Keratinocyte (primary cell): ENCODE measurements at regions not wholly inside any gene's neighbourhood (a gene's known extent, or its start where the extent isn't known, plus 50 kb on each side); places are given as distances from the start of the nearest gene placed in this dataset.

ENCODE experiments used
- DNase-seq: peaks from one replicate; pipeline ENCODE4 v3.0.0-alpha.2; 2011; ENCODE audit warnings: low read depth, missing footprints, low spot score
- FAIRE-seq: peaks from 2 replicates; lab custom pipeline; 2011; peaks lifted over from hg19 to GRCh38; lab: Jason Lieb, UNC
- H2AFZ ChIP-seq: 2 replicates; pipeline ENCODE4 v1.6.0; 2012; ENCODE audit warnings: low read length, control low read depth, inconsistent platforms; ENCODE audit not compliant: control insufficient read depth
- H3K27ac ChIP-seq: 2 replicates; pipeline ENCODE4 v1.5.1; 2011; ENCODE audit warnings: low read length; ENCODE audit not compliant: control insufficient read depth, insufficient read depth
- H3K27me3 ChIP-seq: 3 replicates; pipeline ENCODE4 v1.6.0; 2011; ENCODE audit warnings: low read length; ENCODE audit not compliant: control insufficient read depth, insufficient read depth; ENCODE audit errors: extremely low read depth
- H3K36me3 ChIP-seq, 2 experiments: 2 replicates in 1 of 2; 3 replicates in 1 of 2; pipeline ENCODE4 v1.5.1; 2011; ENCODE audit warnings: low read length in 2 of 2, mild to moderate bottlenecking in 1 of 2; ENCODE audit not compliant: control insufficient read depth in 2 of 2, insufficient read depth in 2 of 2; ENCODE audit errors: extremely low read depth in 1 of 2
- H3K4me1 ChIP-seq: 3 replicates; pipeline ENCODE4 v1.5.1; 2011; ENCODE audit warnings: low read length; ENCODE audit not compliant: control insufficient read depth, insufficient read depth; ENCODE audit errors: extremely low read depth
- H3K4me2 ChIP-seq: 3 replicates; pipeline ENCODE4 v1.6.0; 2011; ENCODE audit warnings: low read depth, low read length; ENCODE audit not compliant: control insufficient read depth, insufficient read depth; ENCODE audit errors: extremely low read depth
- H3K4me3 ChIP-seq, 3 experiments: fragments of 200-600 bp in 1 of 3; sonication (generic) in 1 of 3; 2 replicates in 2 of 3; 3 replicates in 1 of 3; pipeline ENCODE4 v1.5.1; 2011 to 2016; ENCODE audit warnings: low read length in 3 of 3, mild to moderate bottlenecking in 3 of 3, control low read depth in 2 of 3, inconsistent platforms in 1 of 3, low read depth in 1 of 3, mixed read lengths in 1 of 3, mixed run types in 1 of 3, moderate library complexity in 1 of 3; ENCODE audit not compliant: control insufficient read depth in 2 of 3, insufficient read depth in 2 of 3; ENCODE audit errors: extremely low read depth in 1 of 3
- H3K79me2 ChIP-seq: 2 replicates; pipeline ENCODE4 v1.6.0; 2012; ENCODE audit warnings: low read length; ENCODE audit not compliant: control insufficient read depth, insufficient read depth
- H3K9ac ChIP-seq: 3 replicates; pipeline ENCODE4 v1.6.0; 2011; ENCODE audit warnings: low read length; ENCODE audit not compliant: control insufficient read depth, insufficient read depth; ENCODE audit errors: extremely low read depth
- H3K9me1 ChIP-seq: 3 replicates; pipeline ENCODE4 v1.6.0; 2011; ENCODE audit warnings: low read length; ENCODE audit not compliant: control insufficient read depth, insufficient read depth; ENCODE audit errors: extremely low read depth
- H3K9me3 ChIP-seq: 2 replicates; pipeline ENCODE4 v1.5.1; 2012; ENCODE audit warnings: low read depth, low read length; ENCODE audit not compliant: control insufficient read depth
- H4K20me1 ChIP-seq: 3 replicates; pipeline ENCODE4 v1.6.0; 2011; ENCODE audit warnings: low read length; ENCODE audit not compliant: control insufficient read depth, insufficient read depth; ENCODE audit errors: extremely low read depth
- EZH2 ChIP-seq: IDR thresholded peaks from one replicate; pipeline ENCODE4 v1.6.1; 2012; ENCODE audit warnings: inconsistent platforms, mild to moderate bottlenecking, low read length, moderate library complexity
- dilution Hi-C: fragments of 300-500 bp; cut with MboI; formaldehyde crosslinking; loops from one replicate; pipeline ENCODE4 v1.7.0; 2020; ENCODE audit warnings: low sequenced_read_pairs; ENCODE audit not compliant: extremely low pct_ligation_motif_present
- TF ChIP-seq, protein P1 (sequence below), 3 experiments: IDR thresholded peaks in 1 of 3; conservative IDR thresholded peaks in 1 of 3; optimal IDR thresholded peaks in 1 of 3; 2 replicates in 2 of 3; 3 replicates in 1 of 3; pipeline versions ENCODE3 to v1.5.1; 2011; ENCODE audit warnings: low read length in 3 of 3, mild to moderate bottlenecking in 3 of 3, moderate library complexity in 2 of 3, control low read depth in 1 of 3, inconsistent platforms in 1 of 3; ENCODE audit not compliant: insufficient read depth in 2 of 3; ENCODE audit errors: extremely low read depth in 1 of 3

DNA sequence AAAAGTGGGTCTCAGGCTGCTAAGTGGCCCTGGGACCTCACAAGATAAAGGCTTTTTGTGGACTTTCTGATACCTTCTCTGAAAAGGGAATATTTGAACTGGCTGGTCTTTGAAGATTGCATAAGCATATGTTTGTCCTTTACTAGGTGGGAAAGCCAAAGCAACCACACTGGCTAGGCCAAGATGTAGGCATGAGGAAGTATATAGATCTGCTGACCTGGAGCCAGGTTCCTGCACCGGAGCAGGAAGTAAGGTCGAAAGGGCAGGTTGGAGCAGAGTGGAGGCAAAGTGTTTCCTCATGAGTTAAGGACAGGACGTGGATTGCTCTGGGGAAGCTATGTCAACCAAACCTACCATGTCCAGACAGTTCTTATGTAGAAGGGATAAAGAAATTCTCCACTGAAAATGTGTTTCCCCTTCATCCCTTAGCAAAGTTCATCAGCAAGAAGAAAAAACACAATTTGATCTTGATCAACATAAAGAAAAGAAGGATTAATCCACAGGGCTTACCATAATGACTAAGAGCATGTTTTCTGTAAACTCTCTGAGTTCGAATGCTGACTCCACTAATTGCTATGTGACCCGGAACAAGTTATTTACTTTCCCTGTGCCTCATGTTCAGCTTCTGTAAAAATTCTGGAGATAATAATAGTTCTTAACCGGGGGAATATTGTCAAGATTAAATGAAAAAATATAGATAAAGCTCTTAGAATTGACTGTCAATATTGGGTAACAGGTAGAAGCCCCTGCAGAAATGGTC lies 156.1 kb upstream of the SRD5A2 start:
- Histone ChIP-seq H3K27me3 (no peaks in the 10 kb centered on the region), H3K36me3 (no peaks in the 10 kb centered on the region), H4K20me1 (no peaks in the 10 kb centered on the region), H3K4me1 (no peaks in the 10 kb centered on the region), H3K9me1 (no peaks in the 10 kb centered on the region), H3K4me2 (no peak overlapping the region), H3K9me3 (no peaks in the 10 kb centered on the region), H2AFZ (no peak overlapping the region), H3K9ac (no peak overlapping the region), H3K4me3 (no peak overlapping the region), H3K27ac (no peak overlapping the region), H3K79me2 (no peaks in the 10 kb centered on the region)
- DNase-seq (no peak), FAIRE-seq (no peak)
- TF ChIP-seq EZH2 = no peak
- TF ChIP-seq, protein P1, sequence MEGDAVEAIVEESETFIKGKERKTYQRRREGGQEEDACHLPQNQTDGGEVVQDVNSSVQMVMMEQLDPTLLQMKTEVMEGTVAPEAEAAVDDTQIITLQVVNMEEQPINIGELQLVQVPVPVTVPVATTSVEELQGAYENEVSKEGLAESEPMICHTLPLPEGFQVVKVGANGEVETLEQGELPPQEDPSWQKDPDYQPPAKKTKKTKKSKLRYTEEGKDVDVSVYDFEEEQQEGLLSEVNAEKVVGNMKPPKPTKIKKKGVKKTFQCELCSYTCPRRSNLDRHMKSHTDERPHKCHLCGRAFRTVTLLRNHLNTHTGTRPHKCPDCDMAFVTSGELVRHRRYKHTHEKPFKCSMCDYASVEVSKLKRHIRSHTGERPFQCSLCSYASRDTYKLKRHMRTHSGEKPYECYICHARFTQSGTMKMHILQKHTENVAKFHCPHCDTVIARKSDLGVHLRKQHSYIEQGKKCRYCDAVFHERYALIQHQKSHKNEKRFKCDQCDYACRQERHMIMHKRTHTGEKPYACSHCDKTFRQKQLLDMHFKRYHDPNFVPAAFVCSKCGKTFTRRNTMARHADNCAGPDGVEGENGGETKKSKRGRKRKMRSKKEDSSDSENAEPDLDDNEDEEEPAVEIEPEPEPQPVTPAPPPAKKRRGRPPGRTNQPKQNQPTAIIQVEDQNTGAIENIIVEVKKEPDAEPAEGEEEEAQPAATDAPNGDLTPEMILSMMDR (optimal IDR thresholded peaks at IDR 0.05 in 1 of 3, IDR thresholded peaks at IDR 0.05 in 1 of 3, conservative IDR thresholded peaks at IDR 0.05 in 1 of 3; ENCODE audit: extremely low read depth in 1 of 3, insufficient read depth in 2 of 3, low read length in 3 of 3) = no peak
- dilution Hi-C loops = no loop called here

DNA sequence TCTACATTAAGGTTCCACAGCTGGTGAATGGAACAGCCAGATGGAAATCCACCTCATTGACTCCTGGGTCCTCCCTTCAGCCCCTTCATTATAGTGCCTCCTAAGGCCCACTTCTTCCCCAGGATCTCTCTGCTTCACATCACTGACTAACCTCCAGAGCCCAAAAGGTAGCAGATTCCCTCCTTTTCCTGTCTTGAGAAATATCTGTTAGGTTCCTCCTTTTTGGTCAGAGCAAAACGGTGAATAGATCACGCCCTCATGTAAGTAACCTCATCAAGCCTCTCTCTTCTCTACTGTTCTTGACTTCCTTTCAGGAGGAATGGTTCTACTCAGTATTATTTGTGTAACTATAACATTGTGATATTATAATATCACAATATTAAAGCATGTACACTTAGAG lies 155.0 kb upstream of the SRD5A2 start:
- no peak for TF ChIP-seq EZH2
- TF ChIP-seq, protein P1 (optimal IDR thresholded peaks at IDR 0.05 in 1 of 3, IDR thresholded peaks at IDR 0.05 in 1 of 3, conservative IDR thresholded peaks at IDR 0.05 in 1 of 3; ENCODE audit: extremely low read depth in 1 of 3, insufficient read depth in 2 of 3, low read length in 3 of 3) = no peak
- no peak overlapping the region for H2AFZ ChIP-seq
- FAIRE-seq = no peak

More for the DNA sequence above, 155.0 kb upstream of the SRD5A2 start:
- no peaks in the 10 kb centered on the region for H3K79me2 ChIP-seq
- H3K36me3 ChIP-seq = no peaks in the 10 kb centered on the region
- H3K4me3 ChIP-seq = no peak overlapping the region
- H4K20me1 ChIP-seq = no peaks in the 10 kb centered on the region
- dilution Hi-C loops = no loop called here
- H3K9me1 ChIP-seq = no peaks in the 10 kb centered on the region
- no peak overlapping the region for H3K27ac ChIP-seq
- H3K4me1 ChIP-seq = no peaks in the 10 kb centered on the region
- no peaks in the 10 kb centered on the region for H3K9me3 ChIP-seq
- no peak for DNase-seq
- no peak overlapping the region for H3K4me2 ChIP-seq
- no peaks in the 10 kb centered on the region for H3K27me3 ChIP-seq
- H3K9ac ChIP-seq = no peak overlapping the region
